GM19455 (cell line): ENCODE measurements at regions not wholly inside any gene's neighbourhood (a gene's known extent, or its start where the extent isn't known, plus 50 kb on each side); places are given as distances from the start of the nearest gene placed in this dataset.

ENCODE experiments used
- ATAC-seq: cut with Tn5 transposase; IDR thresholded peaks from one replicate; pipeline ENCODE4 v1.9.1; 2021; ENCODE audit not compliant: unreplicated experiment

DNA sequence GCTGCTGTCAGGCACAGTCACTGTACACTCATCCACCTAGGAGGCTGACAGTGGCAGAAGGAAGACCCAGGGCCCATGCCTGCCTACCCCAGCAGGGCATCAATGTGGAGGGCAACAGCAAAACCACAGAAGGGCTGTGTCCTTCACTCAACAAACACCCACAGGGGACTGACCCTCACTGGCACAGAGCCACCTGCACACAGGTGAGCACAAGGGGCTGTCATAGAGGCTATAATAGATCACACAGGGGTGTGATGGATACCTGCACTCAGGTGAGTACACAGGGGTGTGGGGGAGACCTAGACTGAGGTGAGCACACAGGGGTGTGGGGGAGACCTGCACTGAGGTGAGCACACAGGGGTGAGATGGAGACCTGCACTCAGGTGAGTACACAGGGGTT lies 132.8 kb upstream of the TCERG1L start:
- no peak for ATAC-seq

- no peak for ATAC-seq
Measured at GRCh38 chr10:131444862-131445461, 133.4 kb upstream of the TCERG1L start.

- ATAC-seq: no peak
Measured at GRCh38 chr10:131445623-131446022, 134.1 kb upstream of the TCERG1L start.

GRCh38 chr10:131446171-131446570 lies 134.7 kb upstream of the TCERG1L start:
- ATAC-seq: no peak

- ATAC-seq: no peak
Measured at GRCh38 chr10:131448171-131448570, 136.7 kb upstream of the TCERG1L start.

GRCh38 chr10:131448883-131449282 lies 137.4 kb upstream of the TCERG1L start:
- ATAC-seq: no peak

DNA sequence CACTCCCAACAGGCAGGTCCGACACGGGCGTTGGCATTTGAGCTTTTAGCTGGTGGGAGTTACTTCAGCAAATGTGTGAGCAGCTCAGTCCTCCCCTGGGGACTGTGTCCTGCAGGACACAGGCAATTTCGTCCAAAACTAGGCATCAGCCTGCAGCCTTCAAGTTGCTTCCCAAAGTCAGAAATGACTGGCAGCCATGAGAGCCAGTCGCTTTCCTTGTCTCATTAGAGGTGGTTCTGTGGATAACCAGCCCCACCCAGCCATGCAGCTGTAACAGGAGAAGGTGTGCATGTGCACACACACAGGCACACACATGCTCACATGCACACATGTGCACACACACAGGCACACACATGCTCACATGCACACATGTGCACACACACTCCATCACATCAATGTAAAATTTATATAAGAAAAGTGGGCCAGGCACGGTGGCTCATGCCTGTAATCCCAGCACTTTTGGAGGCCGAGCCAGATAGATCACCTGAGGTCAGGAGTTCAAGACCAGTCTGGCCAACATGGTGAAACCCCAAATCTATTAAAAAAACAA lies 138.8 kb upstream of the TCERG1L start:
- ATAC-seq: no peak

GRCh38 chr10:131451407-131452015 lies 140.0 kb upstream of the TCERG1L start:
- no peak for ATAC-seq

DNA sequence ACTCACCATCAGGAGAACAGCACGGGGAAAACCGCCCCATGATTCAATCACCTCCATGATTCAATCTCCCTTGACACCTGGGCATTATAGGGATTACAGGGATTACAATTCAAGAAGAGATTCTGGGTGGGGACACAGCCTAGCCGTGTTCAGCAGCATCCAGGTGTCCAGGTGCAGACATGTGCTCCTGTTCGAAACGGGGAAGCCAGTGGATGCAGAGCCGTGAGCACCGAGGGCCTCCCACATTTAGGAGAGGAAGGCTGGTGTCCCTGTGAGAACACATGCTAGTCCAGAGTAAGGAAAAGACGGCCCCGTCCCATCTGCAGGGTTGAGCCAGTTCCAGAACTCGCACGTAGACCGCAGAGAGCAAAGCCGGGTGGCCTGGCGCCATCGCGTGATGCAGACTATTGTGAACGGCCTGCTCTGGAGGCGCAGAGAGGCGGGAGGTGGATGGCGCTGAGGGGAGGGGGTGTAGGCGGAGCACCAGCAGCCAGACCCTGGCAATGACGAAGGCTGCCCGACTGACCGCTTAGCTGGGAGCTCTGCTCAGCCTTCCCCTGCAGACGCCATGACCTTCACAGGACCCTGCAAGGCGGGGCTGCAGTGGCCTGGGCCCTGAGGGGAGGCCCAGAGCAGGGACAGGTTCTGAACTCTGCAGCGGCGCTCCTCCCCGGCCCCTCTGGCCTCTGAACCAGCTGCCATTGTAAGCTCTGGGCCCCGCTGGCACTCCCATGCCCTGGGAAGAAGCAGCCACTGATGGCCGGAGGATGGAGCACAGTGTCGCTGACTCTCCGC lies 141.6 kb upstream of the TCERG1L start:
- ATAC-seq: no peak

- no peak for ATAC-seq
Measured at GRCh38 chr10:131453721-131454634, 142.5 kb upstream of the TCERG1L start.

DNA sequence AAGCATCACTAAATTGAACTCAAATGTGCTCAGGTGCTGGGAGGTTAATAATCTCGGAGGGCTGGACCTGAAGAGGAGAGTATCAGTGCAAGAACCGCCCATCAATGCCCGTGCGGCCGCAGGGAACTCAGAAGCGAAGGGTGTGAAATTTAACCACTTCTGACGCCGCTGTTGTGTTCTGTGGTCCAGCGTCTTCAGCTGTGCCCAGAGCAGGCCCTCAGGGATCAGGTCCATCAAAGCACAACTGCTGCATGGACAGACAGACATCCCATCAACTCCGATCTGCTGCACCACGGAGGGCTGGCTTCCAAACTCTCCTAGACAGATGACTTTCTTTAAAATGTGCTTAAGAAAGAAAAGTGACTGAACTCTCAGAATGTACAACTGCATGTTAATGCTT lies 144.9 kb upstream of the TCERG1L start:
- ATAC-seq: no peak

DNA sequence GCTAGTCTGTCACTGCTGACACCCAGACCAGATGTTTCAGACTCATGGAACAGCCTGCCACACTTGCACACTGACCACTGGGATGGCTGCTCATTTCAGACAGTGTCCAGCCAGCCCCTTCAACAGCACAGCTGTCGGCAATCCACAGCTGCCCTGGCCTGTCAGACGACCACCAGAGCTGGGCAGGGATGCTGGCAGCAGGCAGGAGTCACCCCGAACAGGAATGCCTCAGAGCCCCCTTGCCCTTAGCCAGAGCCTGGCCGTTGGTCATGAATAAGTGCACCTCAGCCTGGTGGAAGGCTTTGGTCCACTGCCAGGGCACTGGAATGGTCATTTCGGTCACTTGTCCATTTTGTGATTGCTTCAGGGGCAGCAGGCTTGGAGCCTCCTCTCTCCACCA lies 149.6 kb upstream of the TCERG1L start:
- ATAC-seq: no peak

GRCh38 chr10:131464789-131465188 lies 153.3 kb upstream of the TCERG1L start:
- no peak for ATAC-seq

GRCh38 chr10:131469551-131469950 lies 158.0 kb upstream of the TCERG1L start:
- ATAC-seq: no peak

GRCh38 chr10:131473645-131474044 lies 162.1 kb upstream of the TCERG1L start:
- ATAC-seq: no peak

DNA sequence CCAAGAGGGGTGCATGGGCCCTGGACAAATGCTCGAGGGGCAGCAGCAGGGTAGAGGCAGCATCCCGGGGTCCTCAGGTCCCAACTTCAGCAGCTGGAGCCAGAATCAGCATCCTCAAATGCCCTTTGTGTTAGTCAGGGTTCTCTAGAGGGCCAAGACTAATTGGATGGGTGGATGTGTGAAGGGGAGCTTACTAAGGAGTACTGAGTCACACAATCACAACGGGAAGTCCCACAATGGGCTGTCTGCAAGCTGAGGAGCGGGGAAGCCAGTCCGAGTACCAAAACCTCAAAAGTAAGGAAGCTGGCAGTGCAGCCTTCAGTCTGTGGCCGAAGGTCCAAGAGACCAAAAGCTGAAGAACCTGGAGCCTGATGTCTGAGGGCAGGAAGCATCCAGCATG lies 162.9 kb upstream of the TCERG1L start:
- ATAC-seq: no peak

DNA sequence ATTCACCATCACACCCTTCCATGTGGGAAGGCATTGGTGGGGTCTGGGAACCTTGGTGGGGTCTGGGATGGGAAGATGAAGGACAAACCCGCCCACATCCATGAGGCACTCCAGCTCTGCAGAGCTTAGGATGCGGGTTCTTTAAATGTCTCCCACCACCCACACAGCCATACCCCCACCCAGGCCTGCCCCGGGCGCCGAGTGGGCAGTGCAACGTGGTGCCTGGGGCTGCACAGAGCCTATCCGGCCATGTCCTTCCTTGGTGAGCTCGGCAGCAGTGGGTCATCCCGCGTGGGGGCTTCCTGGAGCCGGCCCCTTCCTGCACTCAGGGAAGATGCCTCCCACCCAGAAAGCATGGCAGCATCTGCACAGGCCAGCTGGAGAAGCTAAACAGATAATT lies 163.5 kb upstream of the TCERG1L start:
- ATAC-seq: no peak

DNA sequence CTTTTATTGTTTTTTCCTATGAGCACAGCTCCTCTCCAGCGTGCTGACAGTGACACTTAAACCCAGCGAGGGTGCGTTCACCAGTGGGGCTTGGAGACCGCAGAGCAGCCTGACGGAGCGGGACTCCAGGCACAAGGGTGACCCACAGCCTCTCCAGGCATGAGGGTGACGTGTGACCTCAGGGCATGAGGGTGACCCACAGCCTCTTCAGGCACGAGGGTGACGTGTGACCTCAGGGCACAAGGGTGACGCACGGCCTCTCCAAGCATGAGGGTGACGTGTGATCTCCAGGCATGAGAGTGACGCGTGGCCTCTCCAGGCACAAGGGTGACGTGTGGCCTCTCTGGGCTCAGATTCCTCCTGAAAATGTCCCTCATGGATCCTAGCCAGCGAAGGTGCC lies 164.3 kb upstream of the TCERG1L start:
- no peak for ATAC-seq

DNA sequence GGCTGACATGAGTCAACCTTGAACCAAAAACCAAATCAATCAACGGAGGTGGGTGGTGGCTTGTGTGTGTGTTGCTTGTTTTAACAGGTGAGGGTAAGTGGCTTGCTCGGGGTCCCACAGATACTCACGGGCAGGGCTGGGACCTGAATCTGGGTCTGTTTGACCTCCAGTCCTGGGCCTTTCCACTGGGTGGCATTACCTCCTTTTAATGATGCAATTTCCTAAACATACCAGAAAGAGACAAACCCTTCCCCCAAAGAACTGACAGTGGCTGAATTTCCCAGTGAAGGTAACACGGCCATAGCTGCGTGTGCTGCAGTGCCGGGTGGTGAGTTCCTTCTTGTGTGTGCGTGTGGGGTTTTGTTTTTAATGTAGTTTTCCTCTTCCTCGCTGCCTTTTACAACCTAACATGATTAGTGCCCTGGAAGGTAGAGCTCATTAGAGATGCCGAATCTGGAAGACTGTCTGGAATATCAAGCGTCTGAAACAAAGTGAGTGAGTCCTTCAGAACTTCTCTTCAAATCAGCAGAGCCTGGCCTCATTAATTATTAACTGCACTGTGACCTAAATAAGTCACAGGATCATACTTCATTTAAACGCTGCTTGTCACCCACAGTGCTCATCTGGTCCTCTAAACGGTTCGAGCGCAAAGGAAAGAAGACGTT lies 166.1 kb upstream of the TCERG1L start:
- no peak for ATAC-seq

- ATAC-seq: no peak
Measured at GRCh38 chr10:131478377-131478989, 167.0 kb upstream of the TCERG1L start.
